ENCODE measurements at regions not wholly inside any gene's neighbourhood (a gene's known extent, or its start where the extent isn't known, plus 50 kb on each side); places are given as distances from the start of the nearest gene placed in this dataset.
"Not testable (repeated sequence)": the region's sequence is repeated elsewhere in the genome, so short reads cannot be mapped to it uniquely, and the experiment has no call there.

GRCh38 chrX:65127842-65128241, 151.6 kb upstream of the ZC4H2 start:
- H3K9me3 ChIP-seq, result no peaks in the 10 kb centered on the region
- no peaks in the 10 kb centered on the region for H3K27me3 ChIP-seq (ENCODE audit: low read depth)
- no peak for DNase-seq (ENCODE audit: low spot score in 2 of 2)
- H3K36me3 ChIP-seq (replicated peaks), result no peaks in the 10 kb centered on the region
- in situ Hi-C loops (cut with MboI; ENCODE audit: low sequenced_read_pairs), result no loop called here
- H3K4me1 ChIP-seq, result no peaks in the 10 kb centered on the region
- no peak overlapping the region for H3K4me3 ChIP-seq

- Histone ChIP-seq H3K36me3 (replicated peaks) (no peaks in the 10 kb centered on the region), H3K4me3 (no peak overlapping the region), H3K9me3 (no peaks in the 10 kb centered on the region), H3K27me3 (ENCODE audit: low read depth) (no peaks in the 10 kb centered on the region), H3K4me1 (no peaks in the 10 kb centered on the region)
- in situ Hi-C loops (cut with MboI; ENCODE audit: low sequenced_read_pairs), result no loop called here
- no peak for DNase-seq (ENCODE audit: low spot score in 2 of 2)
Observed at GRCh38 chrX:65098851-65099250, 122.6 kb upstream of the ZC4H2 start.

GRCh38 chrX:65093658-65094057, 117.4 kb upstream of the ZC4H2 start:
- Histone ChIP-seq H3K4me1 (no peaks in the 10 kb centered on the region), H3K4me3 (no peak overlapping the region), H3K36me3 (replicated peaks) (no peaks in the 10 kb centered on the region), H3K9me3 (no peaks in the 10 kb centered on the region), H3K27me3 (ENCODE audit: low read depth) (no peaks in the 10 kb centered on the region)
- in situ Hi-C loops (cut with MboI; ENCODE audit: low sequenced_read_pairs), result no loop called here
- no peak for DNase-seq (ENCODE audit: low spot score in 2 of 2)

- Histone ChIP-seq H3K27me3 (ENCODE audit: low read depth) (no peaks in the 10 kb centered on the region), H3K9me3 (no peaks in the 10 kb centered on the region), H3K36me3 (replicated peaks) (no peaks in the 10 kb centered on the region), H3K4me3 (no peak overlapping the region), H3K4me1 (no peaks in the 10 kb centered on the region)
- in situ Hi-C loops (cut with MboI; ENCODE audit: low sequenced_read_pairs), result no loop called here
- DNase-seq (ENCODE audit: low spot score in 2 of 2), result no peak
Observed at GRCh38 chrX:65073233-65073632, 97.0 kb upstream of the ZC4H2 start.

- in situ Hi-C loops (cut with MboI; ENCODE audit: low sequenced_read_pairs), result no loop called here
- no peaks in the 10 kb centered on the region for H3K9me3 ChIP-seq
- no peak overlapping the region for H3K4me3 ChIP-seq
- H3K36me3 ChIP-seq (replicated peaks), result no peaks in the 10 kb centered on the region
- no peaks in the 10 kb centered on the region for H3K4me1 ChIP-seq
- no peak for DNase-seq (ENCODE audit: low spot score in 2 of 2)
- H3K27me3 ChIP-seq (ENCODE audit: low read depth), result no peaks in the 10 kb centered on the region
Observed at GRCh38 chrX:65072590-65072989, 96.3 kb upstream of the ZC4H2 start.

- in situ Hi-C loops (cut with MboI; ENCODE audit: low sequenced_read_pairs); H3K4me1 ChIP-seq: not testable (repeated sequence)
Observed at GRCh38 chrX:65058626-65059025, 82.4 kb upstream of the ZC4H2 start.

GRCh38 chrX:65045001-65045400, 68.8 kb upstream of the ZC4H2 start:
- peaks cover 2% of the 10 kb centered on the region; the same call in 1 of the 2 replicates for H3K9me3 ChIP-seq
- DNase-seq (ENCODE audit: low spot score in 2 of 2), result no peak
- no peaks in the 10 kb centered on the region for H3K27me3 ChIP-seq (ENCODE audit: low read depth)
- in situ Hi-C loops (cut with MboI; ENCODE audit: low sequenced_read_pairs), result no loop called here
- H3K4me3 ChIP-seq, result no peak overlapping the region
- H3K36me3 ChIP-seq (replicated peaks), result no peaks in the 10 kb centered on the region
- H3K4me1 ChIP-seq, result no peaks in the 10 kb centered on the region

More at GRCh38 chrX:65058626-65059025, 82.4 kb upstream of the ZC4H2 start:
- H3K27me3 ChIP-seq (ENCODE audit: low read depth); H3K9me3 ChIP-seq; H3K36me3 ChIP-seq (replicated peaks); H3K4me3 ChIP-seq; DNase-seq (ENCODE audit: low spot score in 2 of 2): not testable (repeated sequence)

- peak overlapping the region; percentile 61 for H3K4me3 ChIP-seq
- peaks cover 10% of the 10 kb centered on the region for H3K4me1 ChIP-seq
- in situ Hi-C loops (cut with MboI; ENCODE audit: low sequenced_read_pairs), result no loop called here
- no peaks in the 10 kb centered on the region for H3K36me3 ChIP-seq (replicated peaks)
- no peaks in the 10 kb centered on the region for H3K27me3 ChIP-seq (ENCODE audit: low read depth)
- no peaks in the 10 kb centered on the region for H3K9me3 ChIP-seq
- DNase-seq (ENCODE audit: low spot score in 2 of 2), result peak in 1 of 2 experiments; percentile 69
Observed at GRCh38 chrX:65035446-65035770, 59.2 kb upstream of the ZC4H2 start.

- in situ Hi-C loops (cut with MboI; ENCODE audit: low sequenced_read_pairs), result no loop called here
Observed at GRCh38 chrX:65034668-65035445, 58.6 kb upstream of the ZC4H2 start, which contains the start of gene ZC3H12B. ZC3H12B (plus strand) TSS chrX:65034826.

GRCh38 chrX:65034292-65034667, 58.0 kb upstream of the ZC4H2 start:
- DNase-seq (ENCODE audit: low spot score in 2 of 2), result no peak
- no peaks in the 10 kb centered on the region for H3K27me3 ChIP-seq (ENCODE audit: low read depth)
- H3K4me1 ChIP-seq, result peaks cover 10% of the 10 kb centered on the region
- in situ Hi-C loops (cut with MboI; ENCODE audit: low sequenced_read_pairs), result no loop called here
- no peaks in the 10 kb centered on the region for H3K36me3 ChIP-seq (replicated peaks)
- H3K9me3 ChIP-seq, result no peaks in the 10 kb centered on the region
- peak overlapping the region; percentile 61 for H3K4me3 ChIP-seq

More at GRCh38 chrX:65034668-65035445, 58.6 kb upstream of the ZC4H2 start, which contains the start of gene ZC3H12B:
- peak; percentile 89 to 93 for DNase-seq (ENCODE audit: low spot score in 2 of 2)
- H3K36me3 ChIP-seq (replicated peaks), result no peaks in the 10 kb centered on the region
- H3K27me3 ChIP-seq (ENCODE audit: low read depth), result no peaks in the 10 kb centered on the region
- peak within 1 kb of the TSS; percentile 61 for H3K4me3 ChIP-seq
- no peaks in the 10 kb centered on the region for H3K9me3 ChIP-seq
- H3K4me1 ChIP-seq, result peaks cover 10% of the 10 kb centered on the region

All from HAP-1 (cell line).